ENCODE measurements at regions not wholly inside any gene's neighbourhood (a gene's known extent, or its start where the extent isn't known, plus 50 kb on each side); places are given as distances from the start of the nearest gene placed in this dataset.
A peak's percentile ranks its signal among the peaks of the same experiment; 100 is the strongest.

- DNase-seq (ENCODE audit: low spot score) = no peak
These were observed 63.9 kb upstream of the GALNT9 start for GRCh38 chr12:132393245-132393795.

- no peak for DNase-seq (ENCODE audit: low spot score)
These were observed 63.2 kb upstream of the GALNT9 start for GRCh38 chr12:132392389-132393244.

GRCh38 chr12:132391326-132392041 lies 62.1 kb upstream of the GALNT9 start:
- DNase-seq (ENCODE audit: low spot score) = no peak

DNA sequence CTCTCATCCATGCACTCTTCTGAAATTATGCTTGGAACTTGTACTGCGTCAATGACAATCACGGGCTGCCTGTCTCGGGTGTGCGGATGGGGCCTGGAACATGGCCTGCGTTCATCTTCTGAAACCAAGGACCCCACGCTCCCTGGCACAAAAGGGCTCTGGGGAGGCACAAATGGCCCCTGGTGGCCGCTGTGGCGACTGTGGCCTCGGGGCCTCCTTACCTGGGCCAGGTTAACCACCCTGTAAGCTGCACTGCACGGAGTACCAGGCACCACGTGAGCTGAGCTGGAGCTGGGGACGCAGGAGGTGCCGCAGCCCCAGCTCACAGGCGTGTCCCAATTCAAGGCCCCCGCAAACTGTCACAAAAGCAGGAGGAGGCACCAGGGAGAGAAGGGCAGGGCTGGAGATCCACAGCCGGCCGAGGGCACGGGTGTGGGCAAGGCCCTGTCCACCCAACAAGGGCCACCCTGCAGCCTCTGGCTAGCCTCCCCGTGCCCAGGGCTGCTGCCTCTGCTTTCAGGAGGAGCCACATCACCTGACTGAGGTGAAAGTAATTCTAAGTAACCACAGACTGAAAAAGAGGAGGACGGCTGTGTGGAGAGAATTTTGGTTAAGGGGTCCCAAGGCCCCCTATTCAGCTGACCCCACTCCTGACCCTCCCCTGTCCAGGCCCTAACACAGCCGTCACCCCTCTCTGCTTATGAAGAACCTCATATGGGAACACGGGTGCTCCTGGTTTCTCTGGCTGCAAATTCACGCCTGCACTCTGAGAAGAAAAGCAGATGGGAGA lies 61.1 kb upstream of the GALNT9 start:
- no peak for DNase-seq (ENCODE audit: low spot score)

- no peak for DNase-seq (ENCODE audit: low spot score)
These were observed 60.3 kb upstream of the GALNT9 start for GRCh38 chr12:132389526-132390286.

GRCh38 chr12:132389026-132389425 lies 59.6 kb upstream of the GALNT9 start:
- no peak for DNase-seq (ENCODE audit: low spot score)

GRCh38 chr12:132388379-132389015 lies 59.1 kb upstream of the GALNT9 start:
- DNase-seq (ENCODE audit: low spot score) = no peak

DNA sequence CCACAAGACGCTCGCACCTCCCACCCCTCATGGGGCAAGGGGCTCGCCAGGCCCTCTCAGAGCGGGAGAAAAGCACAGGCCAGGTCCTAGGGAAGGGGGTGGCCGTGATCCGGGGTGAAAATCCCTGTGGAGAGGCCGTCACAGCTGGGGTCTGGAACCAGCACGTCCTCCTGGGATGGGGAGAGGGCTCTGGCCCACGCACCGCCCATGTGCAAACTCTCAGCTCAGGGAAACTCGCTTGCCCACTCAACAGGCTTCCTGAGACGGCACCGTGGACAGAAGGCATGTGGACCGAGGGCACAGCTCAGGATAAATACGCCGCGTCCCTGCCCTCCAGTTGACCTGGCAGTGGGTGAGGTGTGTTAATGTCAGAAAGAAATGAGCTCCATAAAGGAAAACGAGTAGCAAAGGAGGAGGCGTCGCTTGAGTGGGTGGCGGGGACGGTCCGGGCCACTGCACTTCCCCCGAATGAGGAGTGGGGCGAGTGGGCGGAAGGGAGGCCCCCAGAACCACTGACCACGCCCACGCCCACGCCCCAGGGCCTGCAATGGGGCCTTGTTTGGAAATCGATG lies 57.6 kb upstream of the GALNT9 start:
- DNase-seq (ENCODE audit: low spot score) = no peak

- DNase-seq (ENCODE audit: low spot score) = no peak
These were observed 56.7 kb upstream of the GALNT9 start for GRCh38 chr12:132385923-132386751.

DNA sequence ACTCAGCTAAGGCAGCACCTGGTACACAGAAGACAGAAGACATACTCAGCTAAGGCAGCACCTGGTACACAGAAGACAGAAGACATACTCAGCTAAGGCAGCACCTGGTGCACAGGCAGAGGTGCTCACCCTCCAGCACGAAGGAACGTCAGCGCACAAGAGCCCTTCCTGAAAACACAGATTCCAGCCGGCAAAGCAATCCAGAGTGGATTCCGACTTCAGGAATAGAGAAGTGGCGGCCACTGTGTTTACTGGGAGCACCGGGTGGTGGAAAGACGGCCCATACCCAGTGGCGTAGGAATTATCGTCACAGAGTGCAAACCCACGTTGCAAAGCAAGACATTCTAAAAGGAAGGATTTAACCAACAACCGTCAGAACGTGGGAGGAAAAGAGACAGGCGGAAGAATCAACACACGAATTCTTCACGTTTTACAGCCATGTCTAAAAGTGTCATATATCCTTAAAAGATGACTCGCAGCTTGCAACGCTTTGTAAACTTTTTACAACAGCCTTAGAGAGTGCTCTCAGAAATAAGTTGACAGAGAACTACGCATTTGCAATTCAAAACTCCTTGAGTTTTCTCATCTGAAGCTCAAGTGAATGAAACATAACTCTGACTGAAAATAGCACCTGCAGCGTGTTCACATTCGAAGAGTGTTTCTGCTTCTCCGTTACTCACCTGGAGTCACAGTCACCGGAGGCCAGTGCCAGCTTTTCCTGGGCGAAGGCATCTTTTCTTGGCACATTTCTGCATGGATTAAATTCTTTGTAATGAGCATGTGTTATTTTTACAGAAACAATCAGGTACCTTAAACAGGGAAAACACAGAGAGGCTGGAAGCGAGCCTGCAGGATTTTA lies 55.8 kb upstream of the GALNT9 start:
- peak; percentile 36 for DNase-seq (ENCODE audit: low spot score)

GRCh38 chr12:132380641-132381040 lies 51.3 kb upstream of the GALNT9 start:
- DNase-seq (ENCODE audit: low spot score) = no peak

- DNase-seq (ENCODE audit: low spot score) = no peak
These were observed 50.6 kb upstream of the GALNT9 start for GRCh38 chr12:132379996-132380395.

DNA sequence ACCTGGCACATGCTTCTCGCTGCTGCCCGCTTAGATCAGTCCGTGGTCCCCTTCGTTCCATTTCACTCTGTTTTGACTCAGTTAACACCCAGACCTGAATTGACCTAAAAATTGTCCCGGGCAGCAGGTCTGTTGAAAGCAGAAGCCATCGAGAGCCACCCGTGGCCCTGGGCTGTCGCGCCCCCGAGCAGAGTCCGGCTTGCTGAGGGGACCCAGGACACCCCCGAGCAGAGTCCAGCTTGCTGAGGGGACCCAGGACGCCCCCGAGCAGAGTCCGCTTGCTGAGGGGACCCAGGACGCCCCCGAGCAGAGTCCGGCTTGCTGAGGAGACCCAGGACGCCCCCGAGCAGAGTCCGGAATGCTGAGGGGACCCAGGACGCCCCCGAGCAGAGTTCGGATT lies 50.2 kb upstream of the GALNT9 start:
- no peak for DNase-seq (ENCODE audit: low spot score)

All from cerebellar cortex (tissue), 1 donor.